ENCODE measurements at regions not wholly inside any gene's neighbourhood (a gene's known extent, or its start where the extent isn't known, plus 50 kb on each side); places are given as distances from the start of the nearest gene placed in this dataset.
A peak's percentile ranks its signal among the peaks of the same experiment; 100 is the strongest.

GRCh38 chr10:124257781-124258180, 160.9 kb downstream of the OAT start:
- H3K27ac ChIP-seq (ENCODE audit: low read depth in 2 of 2, low read length in 2 of 2), result no peak overlapping the region
- no peak overlapping the region for H3K9ac ChIP-seq (ENCODE audit: low read length in 3 of 3)
- H3K4me1 ChIP-seq (ENCODE audit: control insufficient read depth in 2 of 3, insufficient read depth in 2 of 3, low read depth in 1 of 3, low read length in 3 of 3), result no peaks in the 10 kb centered on the region
- H3K4me3 ChIP-seq (ENCODE audit: low read length in 3 of 3), result no peak overlapping the region
- H3K36me3 ChIP-seq (ENCODE audit: control insufficient read depth in 2 of 3, insufficient read depth in 3 of 3, low read length in 3 of 3), result no peaks in the 10 kb centered on the region
- intact Hi-C loops (cut with DNase I), result no loop called here
- no peaks in the 10 kb centered on the region for H3K27me3 ChIP-seq (ENCODE audit: control insufficient read depth, insufficient read depth, low read length)
- TF ChIP-seq, protein P1, sequence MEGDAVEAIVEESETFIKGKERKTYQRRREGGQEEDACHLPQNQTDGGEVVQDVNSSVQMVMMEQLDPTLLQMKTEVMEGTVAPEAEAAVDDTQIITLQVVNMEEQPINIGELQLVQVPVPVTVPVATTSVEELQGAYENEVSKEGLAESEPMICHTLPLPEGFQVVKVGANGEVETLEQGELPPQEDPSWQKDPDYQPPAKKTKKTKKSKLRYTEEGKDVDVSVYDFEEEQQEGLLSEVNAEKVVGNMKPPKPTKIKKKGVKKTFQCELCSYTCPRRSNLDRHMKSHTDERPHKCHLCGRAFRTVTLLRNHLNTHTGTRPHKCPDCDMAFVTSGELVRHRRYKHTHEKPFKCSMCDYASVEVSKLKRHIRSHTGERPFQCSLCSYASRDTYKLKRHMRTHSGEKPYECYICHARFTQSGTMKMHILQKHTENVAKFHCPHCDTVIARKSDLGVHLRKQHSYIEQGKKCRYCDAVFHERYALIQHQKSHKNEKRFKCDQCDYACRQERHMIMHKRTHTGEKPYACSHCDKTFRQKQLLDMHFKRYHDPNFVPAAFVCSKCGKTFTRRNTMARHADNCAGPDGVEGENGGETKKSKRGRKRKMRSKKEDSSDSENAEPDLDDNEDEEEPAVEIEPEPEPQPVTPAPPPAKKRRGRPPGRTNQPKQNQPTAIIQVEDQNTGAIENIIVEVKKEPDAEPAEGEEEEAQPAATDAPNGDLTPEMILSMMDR (IDR thresholded peaks at IDR 0.05; ENCODE audit: borderline replicate concordance, extremely low read depth, insufficient read depth), result no peak
- FAIRE-seq, result no peak
- no peak for DNase-seq
- no peaks in the 10 kb centered on the region for H3K9me3 ChIP-seq (ENCODE audit: control insufficient read depth in 2 of 3, insufficient read depth in 1 of 3, low read length in 3 of 3)

DNA sequence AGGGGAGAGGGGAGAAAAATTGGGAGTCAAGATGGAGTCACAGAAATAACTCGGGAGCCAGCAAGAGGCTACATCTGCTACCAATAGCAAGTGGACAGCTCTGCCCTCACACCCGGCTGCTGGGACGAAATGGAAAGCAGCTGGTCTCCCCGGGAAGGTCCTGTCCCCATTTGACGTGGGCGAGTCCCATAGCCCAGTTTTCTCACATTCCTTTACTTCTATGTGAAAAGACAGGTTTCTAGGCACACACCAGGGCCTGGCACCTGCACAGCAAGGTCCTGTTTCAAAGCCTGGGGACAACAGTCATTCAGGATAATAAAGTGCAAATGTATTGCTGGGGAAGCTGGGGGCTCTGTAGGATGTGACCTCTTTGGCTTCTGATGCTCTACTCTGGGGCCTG, 162.6 kb downstream of the OAT start:
- H3K27me3 ChIP-seq (ENCODE audit: control insufficient read depth, insufficient read depth, low read length), result no peaks in the 10 kb centered on the region
- no peak overlapping the region for H3K4me3 ChIP-seq (ENCODE audit: low read length in 3 of 3)
- intact Hi-C loops (cut with DNase I), result no loop called here
- no peak overlapping the region for H3K27ac ChIP-seq (ENCODE audit: low read depth in 2 of 2, low read length in 2 of 2)
- DNase-seq (peak in 1 of 5 donors; percentile 29), FAIRE-seq (no peak)
- no peak overlapping the region for H3K9ac ChIP-seq (ENCODE audit: low read length in 3 of 3)
- no peaks in the 10 kb centered on the region for H3K9me3 ChIP-seq (ENCODE audit: control insufficient read depth in 2 of 3, insufficient read depth in 1 of 3, low read length in 3 of 3)
- no peaks in the 10 kb centered on the region for H3K36me3 ChIP-seq (ENCODE audit: control insufficient read depth in 2 of 3, insufficient read depth in 3 of 3, low read length in 3 of 3)
- H3K4me1 ChIP-seq (ENCODE audit: control insufficient read depth in 2 of 3, insufficient read depth in 2 of 3, low read depth in 1 of 3, low read length in 3 of 3), result no peaks in the 10 kb centered on the region
- TF ChIP-seq, protein P1 (IDR thresholded peaks at IDR 0.05; ENCODE audit: borderline replicate concordance, extremely low read depth, insufficient read depth), result no peak

DNA sequence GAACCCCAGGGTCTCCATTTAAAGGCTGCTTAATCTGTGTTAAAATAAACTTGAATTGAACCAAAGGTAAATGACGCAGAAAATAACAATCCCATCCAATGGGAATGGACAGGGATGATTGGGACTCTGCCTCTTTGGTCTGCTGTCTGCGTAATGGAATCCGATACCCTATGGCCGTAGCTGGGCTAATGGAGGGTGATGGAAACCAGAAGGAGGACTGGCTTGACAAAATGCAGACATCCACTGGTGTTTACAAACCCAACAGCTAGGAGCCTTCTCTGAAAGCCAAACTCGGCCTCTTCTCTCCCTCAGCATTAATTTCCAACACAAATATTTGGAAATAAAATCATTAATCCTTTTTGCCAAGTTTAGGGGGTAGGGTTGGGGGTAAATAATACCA, 162.2 kb upstream of the CHST15 start:
- Histone ChIP-seq H3K4me1 (ENCODE audit: control insufficient read depth in 2 of 3, insufficient read depth in 2 of 3, low read depth in 1 of 3, low read length in 3 of 3) (no peaks in the 10 kb centered on the region), H3K9me3 (ENCODE audit: control insufficient read depth in 2 of 3, insufficient read depth in 1 of 3, low read length in 3 of 3) (no peaks in the 10 kb centered on the region), H3K36me3 (ENCODE audit: control insufficient read depth in 2 of 3, insufficient read depth in 3 of 3, low read length in 3 of 3) (no peaks in the 10 kb centered on the region), H3K4me3 (ENCODE audit: low read length in 3 of 3) (no peak overlapping the region), H3K27me3 (ENCODE audit: control insufficient read depth, insufficient read depth, low read length) (no peaks in the 10 kb centered on the region), H3K9ac (ENCODE audit: low read length in 3 of 3) (no peak overlapping the region), H3K27ac (ENCODE audit: low read depth in 2 of 2, low read length in 2 of 2) (no peak overlapping the region)
- intact Hi-C loops (cut with DNase I), result no loop called here
- DNase-seq (peak in 1 of 5 donors; percentile 32), FAIRE-seq (no peak)
- TF ChIP-seq, protein P1 (IDR thresholded peaks at IDR 0.05; ENCODE audit: borderline replicate concordance, extremely low read depth, insufficient read depth), result no peak

DNA sequence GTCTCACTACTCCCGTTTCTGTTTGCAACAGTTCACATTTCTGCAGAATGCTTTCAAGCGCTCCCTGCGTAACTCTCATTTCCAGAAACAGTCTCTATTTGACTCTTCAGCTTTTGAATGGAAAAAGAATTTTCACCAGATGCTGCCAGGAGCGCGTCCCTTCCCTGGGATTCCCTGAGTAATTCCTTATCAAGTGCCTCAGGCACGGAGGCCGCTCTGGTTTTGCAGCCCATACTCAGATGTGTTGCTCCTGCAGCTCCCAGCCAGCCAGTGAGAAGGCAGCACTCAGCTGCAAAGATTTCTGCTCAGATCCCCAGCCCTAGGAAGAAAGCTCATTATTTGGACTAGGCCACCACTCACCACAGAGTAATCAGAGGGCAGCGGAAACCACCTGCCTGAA, 161.1 kb upstream of the CHST15 start:
- Histone ChIP-seq H3K27me3 (ENCODE audit: control insufficient read depth, insufficient read depth, low read length) (no peaks in the 10 kb centered on the region), H3K27ac (ENCODE audit: low read depth in 2 of 2, low read length in 2 of 2) (no peak overlapping the region), H3K4me3 (ENCODE audit: low read length in 3 of 3) (no peak overlapping the region), H3K9me3 (ENCODE audit: control insufficient read depth in 2 of 3, insufficient read depth in 1 of 3, low read length in 3 of 3) (no peaks in the 10 kb centered on the region), H3K9ac (ENCODE audit: low read length in 3 of 3) (no peak overlapping the region), H3K4me1 (ENCODE audit: control insufficient read depth in 2 of 3, insufficient read depth in 2 of 3, low read depth in 1 of 3, low read length in 3 of 3) (peaks cover 0 to 4% (median 0%) of the 10 kb centered on the region in 3 donors), H3K36me3 (ENCODE audit: control insufficient read depth in 2 of 3, insufficient read depth in 3 of 3, low read length in 3 of 3) (no peaks in the 10 kb centered on the region)
- intact Hi-C loops (cut with DNase I), result no loop called here
- TF ChIP-seq, protein P1 (IDR thresholded peaks at IDR 0.05; ENCODE audit: borderline replicate concordance, extremely low read depth, insufficient read depth), result no peak
- DNase-seq (no peak), FAIRE-seq (no peak)

All from kidney (tissue), 13 donors.